Neural cell (in vitro differentiated cells): ENCODE measurements at regions not wholly inside any gene's neighbourhood (a gene's known extent, or its start where the extent isn't known, plus 50 kb on each side); places are given as distances from the start of the nearest gene placed in this dataset.

Experiments
- H2AFZ ChIP-seq: fragments of 200-600, 300-800 bp; sonication (generic), shearing (Covaris generic); 2 replicates; pipeline ENCODE4 v1.6.0; 2014; ENCODE audit warnings: low read depth, mild to moderate bottlenecking, antibody characterized with exemption, low read length, moderate library complexity
- H3F3A ChIP-seq: fragments of 200-600 bp; shearing (Covaris generic); 2 replicates; pipeline ENCODE4 v1.6.1; 2016; ENCODE audit warnings: mild to moderate bottlenecking, moderate library complexity, mixed read lengths, antibody characterized with exemption, low read length; ENCODE audit not compliant: insufficient read depth, poor library complexity, severe bottlenecking
- H3K27ac ChIP-seq: fragments of 200-600, 300-800 bp; sonication (generic), shearing (Covaris generic); 2 replicates; pipeline ENCODE4 v1.5.1; 2014; ENCODE audit warnings: mild to moderate bottlenecking, low read length, moderate library complexity
- H3K27me3 ChIP-seq: fragments of 300-800, 200-600 bp; sonication (generic), shearing (Covaris generic); 2 replicates; pipeline ENCODE4 v1.6.0; 2014; ENCODE audit warnings: mild to moderate bottlenecking, low read depth, low read length, moderate library complexity; ENCODE audit not compliant: insufficient read depth
- H3K36me3 ChIP-seq: fragments of 300-800, 200-600 bp; sonication (generic), shearing (Covaris generic); 2 replicates; pipeline ENCODE4 v1.5.1; 2014; ENCODE audit warnings: mild to moderate bottlenecking, antibody characterized with exemption, low read length, moderate library complexity; ENCODE audit not compliant: insufficient read depth
- H3K4me2 ChIP-seq: fragments of 300-800, 200-600 bp; sonication (generic), shearing (Covaris generic); 2 replicates; pipeline ENCODE4 v1.6.0; 2014; ENCODE audit warnings: mild to moderate bottlenecking, low read length
- H3K4me3 ChIP-seq: fragments of 300-800, 200-600 bp; sonication (generic), shearing (Covaris generic); 2 replicates; pipeline ENCODE4 v1.5.1; 2014; ENCODE audit warnings: mild to moderate bottlenecking, low read length, moderate library complexity
- H3K79me2 ChIP-seq: fragments of 200-600 bp; shearing (Covaris generic); replicated peaks from 2 replicates; pipeline ENCODE4 v1.6.0; 2014; ENCODE audit warnings: mild to moderate bottlenecking, low read length, moderate library complexity; ENCODE audit not compliant: insufficient read depth
- H3K9ac ChIP-seq: fragments of 300-800, 200-600 bp; sonication (generic), shearing (Covaris generic); 2 replicates; pipeline ENCODE4 v1.6.1; 2016; ENCODE audit warnings: mild to moderate bottlenecking, low read length, mixed read lengths
- H3K9me2 ChIP-seq: fragments of 200-600 bp; shearing (Covaris generic); 2 replicates; pipeline ENCODE4 v1.6.1; 2016; ENCODE audit warnings: mild to moderate bottlenecking, low read length, mixed read lengths; ENCODE audit not compliant: insufficient read depth
- H3K9me3 ChIP-seq: fragments of 200-600, 300-800 bp; sonication (generic), shearing (Covaris generic); 2 replicates; pipeline ENCODE4 v1.6.1; 2016; ENCODE audit warnings: mild to moderate bottlenecking, mixed run types, low read length, moderate library complexity, mixed read lengths
- H4K20me1 ChIP-seq: fragments of 200-600 bp; shearing (Covaris generic); 2 replicates; pipeline ENCODE4 v1.6.1; 2016; ENCODE audit warnings: mild to moderate bottlenecking, mixed run types; ENCODE audit not compliant: insufficient read depth
- EP300 ChIP-seq: fragments of 450-650 bp; conservative IDR thresholded peaks from 2 replicates; pipeline ENCODE4 v1.6.1; 2014; ENCODE audit warnings: antibody characterized with exemption, mild to moderate bottlenecking, moderate library complexity; ENCODE audit not compliant: poor library complexity, severe bottlenecking
- EZH2 ChIP-seq: fragments of 200-600, 300-800 bp; shearing (Covaris generic), sonication (generic); IDR thresholded peaks from 2 replicates; pipeline ENCODE4 v1.6.1; 2014; ENCODE audit warnings: antibody characterized with exemption, low read length, borderline replicate concordance, mild to moderate bottlenecking; ENCODE audit not compliant: insufficient read depth, poor library complexity, severe bottlenecking
- MXI1 ChIP-seq: fragments of 450-650 bp; conservative IDR thresholded peaks from 2 replicates; pipeline ENCODE4 v1.6.1; 2014; ENCODE audit warnings: antibody characterized with exemption, mild to moderate bottlenecking; ENCODE audit not compliant: poor library complexity, severe bottlenecking
- POLR2AphosphoS5 ChIP-seq: IDR thresholded peaks from 2 replicates; pipeline ENCODE4 v1.6.1; 2012
- RAD21 ChIP-seq: fragments of 450-650 bp; conservative IDR thresholded peaks from 2 replicates; pipeline ENCODE4 v1.6.1; 2014; ENCODE audit warnings: antibody characterized with exemption, mild to moderate bottlenecking, moderate library complexity
- SMC3 ChIP-seq: fragments of 450-650 bp; conservative IDR thresholded peaks from 2 replicates; pipeline ENCODE4 v1.6.1; 2014; ENCODE audit warnings: antibody characterized with exemption, mild to moderate bottlenecking, moderate library complexity; ENCODE audit not compliant: poor library complexity
- TAF1 ChIP-seq: IDR thresholded peaks from 2 replicates; pipeline ENCODE4 v1.6.1; 2012; ENCODE audit warnings: low read depth
- TF ChIP-seq, protein P1 (sequence below): fragments of 450-650 bp; IDR thresholded peaks from 2 replicates; pipeline ENCODE4 v1.5.1; 2014; ENCODE audit warnings: antibody characterized with exemption, mild to moderate bottlenecking, moderate library complexity; ENCODE audit not compliant: poor library complexity, severe bottlenecking
- TF ChIP-seq, protein P2 (sequence below): IDR thresholded peaks from 2 replicates; pipeline ENCODE4 v1.6.1; 2012; ENCODE audit warnings: borderline replicate concordance

GRCh38 chr9:25094518-25094917 lies 548.8 kb upstream of the IZUMO3 start:
- H2AFZ ChIP-seq = no peak overlapping the region
- H3K36me3 ChIP-seq = no peaks in the 10 kb centered on the region
- no peak overlapping the region for H3K4me3 ChIP-seq
- H3K27me3 ChIP-seq = no peaks in the 10 kb centered on the region
- peaks cover 3% of the 10 kb centered on the region for H3F3A ChIP-seq
- no peak overlapping the region for H3K4me2 ChIP-seq
- TF ChIP-seq MXI1 (no peak), POLR2AphosphoS5 (no peak), SMC3 (no peak), EZH2 (no peak), TAF1 (no peak), RAD21 (no peak), EP300 (no peak)
- TF ChIP-seq, protein P1, sequence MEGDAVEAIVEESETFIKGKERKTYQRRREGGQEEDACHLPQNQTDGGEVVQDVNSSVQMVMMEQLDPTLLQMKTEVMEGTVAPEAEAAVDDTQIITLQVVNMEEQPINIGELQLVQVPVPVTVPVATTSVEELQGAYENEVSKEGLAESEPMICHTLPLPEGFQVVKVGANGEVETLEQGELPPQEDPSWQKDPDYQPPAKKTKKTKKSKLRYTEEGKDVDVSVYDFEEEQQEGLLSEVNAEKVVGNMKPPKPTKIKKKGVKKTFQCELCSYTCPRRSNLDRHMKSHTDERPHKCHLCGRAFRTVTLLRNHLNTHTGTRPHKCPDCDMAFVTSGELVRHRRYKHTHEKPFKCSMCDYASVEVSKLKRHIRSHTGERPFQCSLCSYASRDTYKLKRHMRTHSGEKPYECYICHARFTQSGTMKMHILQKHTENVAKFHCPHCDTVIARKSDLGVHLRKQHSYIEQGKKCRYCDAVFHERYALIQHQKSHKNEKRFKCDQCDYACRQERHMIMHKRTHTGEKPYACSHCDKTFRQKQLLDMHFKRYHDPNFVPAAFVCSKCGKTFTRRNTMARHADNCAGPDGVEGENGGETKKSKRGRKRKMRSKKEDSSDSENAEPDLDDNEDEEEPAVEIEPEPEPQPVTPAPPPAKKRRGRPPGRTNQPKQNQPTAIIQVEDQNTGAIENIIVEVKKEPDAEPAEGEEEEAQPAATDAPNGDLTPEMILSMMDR = no peak
- TF ChIP-seq, protein P2, sequence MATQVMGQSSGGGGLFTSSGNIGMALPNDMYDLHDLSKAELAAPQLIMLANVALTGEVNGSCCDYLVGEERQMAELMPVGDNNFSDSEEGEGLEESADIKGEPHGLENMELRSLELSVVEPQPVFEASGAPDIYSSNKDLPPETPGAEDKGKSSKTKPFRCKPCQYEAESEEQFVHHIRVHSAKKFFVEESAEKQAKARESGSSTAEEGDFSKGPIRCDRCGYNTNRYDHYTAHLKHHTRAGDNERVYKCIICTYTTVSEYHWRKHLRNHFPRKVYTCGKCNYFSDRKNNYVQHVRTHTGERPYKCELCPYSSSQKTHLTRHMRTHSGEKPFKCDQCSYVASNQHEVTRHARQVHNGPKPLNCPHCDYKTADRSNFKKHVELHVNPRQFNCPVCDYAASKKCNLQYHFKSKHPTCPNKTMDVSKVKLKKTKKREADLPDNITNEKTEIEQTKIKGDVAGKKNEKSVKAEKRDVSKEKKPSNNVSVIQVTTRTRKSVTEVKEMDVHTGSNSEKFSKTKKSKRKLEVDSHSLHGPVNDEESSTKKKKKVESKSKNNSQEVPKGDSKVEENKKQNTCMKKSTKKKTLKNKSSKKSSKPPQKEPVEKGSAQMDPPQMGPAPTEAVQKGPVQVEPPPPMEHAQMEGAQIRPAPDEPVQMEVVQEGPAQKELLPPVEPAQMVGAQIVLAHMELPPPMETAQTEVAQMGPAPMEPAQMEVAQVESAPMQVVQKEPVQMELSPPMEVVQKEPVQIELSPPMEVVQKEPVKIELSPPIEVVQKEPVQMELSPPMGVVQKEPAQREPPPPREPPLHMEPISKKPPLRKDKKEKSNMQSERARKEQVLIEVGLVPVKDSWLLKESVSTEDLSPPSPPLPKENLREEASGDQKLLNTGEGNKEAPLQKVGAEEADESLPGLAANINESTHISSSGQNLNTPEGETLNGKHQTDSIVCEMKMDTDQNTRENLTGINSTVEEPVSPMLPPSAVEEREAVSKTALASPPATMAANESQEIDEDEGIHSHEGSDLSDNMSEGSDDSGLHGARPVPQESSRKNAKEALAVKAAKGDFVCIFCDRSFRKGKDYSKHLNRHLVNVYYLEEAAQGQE = no peak
- no peak overlapping the region for H3K9ac ChIP-seq
- H3K79me2 ChIP-seq = no peaks in the 10 kb centered on the region
- no peaks in the 10 kb centered on the region for H3K9me2 ChIP-seq
- no peaks in the 10 kb centered on the region for H3K9me3 ChIP-seq
- no peak overlapping the region for H3K27ac ChIP-seq
- no peaks in the 10 kb centered on the region for H4K20me1 ChIP-seq

DNA sequence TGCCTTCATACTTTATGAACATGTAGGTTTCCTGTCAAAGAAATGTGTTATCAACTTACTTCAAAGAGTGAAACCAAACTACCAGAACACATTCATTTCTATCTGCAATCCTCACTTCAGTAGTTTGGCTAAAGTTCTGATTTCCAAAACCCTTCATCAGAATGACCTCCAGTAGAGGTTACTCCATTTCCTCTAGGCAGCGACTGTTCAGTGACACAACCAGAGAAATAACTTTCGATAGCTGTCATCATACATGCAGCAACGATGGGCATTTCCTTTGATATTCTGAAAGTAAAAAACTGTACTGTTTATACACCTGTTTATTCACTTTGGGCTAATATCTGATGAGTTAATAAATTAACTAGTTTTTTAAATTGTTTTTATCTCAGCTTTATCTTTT lies 532.5 kb upstream of the IZUMO3 start:
- TF ChIP-seq MXI1 = no peak
- no peak for TF ChIP-seq EZH2
- TF ChIP-seq, protein P1 = no peak
- TF ChIP-seq TAF1 = no peak
- no peak for TF ChIP-seq EP300
- TF ChIP-seq POLR2AphosphoS5 = no peak
- TF ChIP-seq SMC3 = no peak
- TF ChIP-seq RAD21 = no peak
- TF ChIP-seq, protein P2 = no peak
- H3K9me3 ChIP-seq = no peaks in the 10 kb centered on the region
- H2AFZ ChIP-seq = no peak overlapping the region
- no peaks in the 10 kb centered on the region for H3F3A ChIP-seq
- H4K20me1 ChIP-seq = no peaks in the 10 kb centered on the region
- no peaks in the 10 kb centered on the region for H3K36me3 ChIP-seq
- no peak overlapping the region for H3K9ac ChIP-seq
- no peaks in the 10 kb centered on the region for H3K27me3 ChIP-seq
- H3K79me2 ChIP-seq = no peaks in the 10 kb centered on the region
- H3K4me3 ChIP-seq = no peak overlapping the region
- no peaks in the 10 kb centered on the region for H3K9me2 ChIP-seq
- no peak overlapping the region for H3K27ac ChIP-seq
- H3K4me2 ChIP-seq = no peak overlapping the region
